GM21515 (cell line): ENCODE measurements at regions not wholly inside any gene's neighbourhood (a gene's known extent, or its start where the extent isn't known, plus 50 kb on each side); places are given as distances from the start of the nearest gene placed in this dataset.

Source experiments
- ATAC-seq: cut with Tn5 transposase; IDR thresholded peaks from one replicate; pipeline ENCODE4 v1.9.1; 2021; ENCODE audit not compliant: unreplicated experiment

DNA sequence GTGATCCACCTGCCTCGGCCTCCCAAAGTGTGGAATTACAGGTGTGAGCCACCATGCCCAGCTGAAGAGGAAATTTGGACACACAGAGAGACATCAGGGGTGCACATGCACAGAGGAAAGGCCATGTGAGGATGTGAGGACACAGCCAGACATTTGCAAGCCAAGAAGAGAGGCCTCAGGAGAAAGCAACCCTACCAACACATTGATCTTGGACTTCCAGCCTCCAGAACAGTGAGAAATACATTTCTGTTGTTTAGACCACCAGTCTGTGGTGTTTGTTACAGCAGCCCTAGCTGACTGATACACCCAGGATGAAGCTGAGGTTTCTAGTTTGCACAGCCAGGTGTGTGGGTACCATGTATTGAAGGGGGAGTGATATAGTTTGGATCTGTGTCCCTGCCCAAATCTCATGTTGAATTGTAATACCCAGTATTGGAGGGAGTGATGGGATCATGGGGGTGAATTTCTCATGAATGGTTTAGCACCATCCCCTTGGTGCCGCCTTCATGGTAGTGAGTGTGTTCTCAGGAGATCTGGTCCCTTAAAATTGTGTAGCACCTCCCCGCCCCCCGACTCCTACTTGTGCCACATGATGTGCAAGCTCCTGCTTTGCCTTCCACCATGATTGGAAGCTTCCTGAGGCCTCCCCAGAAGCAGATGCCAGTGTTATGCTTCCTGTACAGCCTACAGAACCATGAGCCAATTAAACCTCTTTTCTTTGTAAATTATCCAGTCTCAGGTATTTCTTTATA, 64.7 kb upstream of the DUSP5 start:
- ATAC-seq: no peak

DNA sequence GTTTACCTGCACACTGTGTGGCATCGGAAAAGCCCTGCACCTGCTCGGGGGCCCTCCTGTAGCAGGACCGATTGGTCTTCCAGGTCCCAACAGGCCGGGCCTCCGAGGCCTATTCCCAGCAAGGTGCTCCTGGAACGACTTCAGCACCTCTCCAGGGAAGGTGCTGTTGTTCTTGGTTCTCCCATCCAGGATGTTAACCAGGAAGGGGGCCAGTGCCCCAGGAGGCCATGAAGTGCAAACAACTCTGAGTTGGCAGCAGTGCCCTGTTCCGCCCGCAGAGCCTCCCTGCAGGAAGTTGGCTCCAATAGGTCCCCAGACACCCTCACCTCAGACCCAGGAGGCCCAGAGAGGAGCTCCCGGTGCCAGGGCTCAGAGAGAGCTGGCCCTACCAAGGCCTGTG, 64.0 kb upstream of the DUSP5 start:
- no peak for ATAC-seq

DNA sequence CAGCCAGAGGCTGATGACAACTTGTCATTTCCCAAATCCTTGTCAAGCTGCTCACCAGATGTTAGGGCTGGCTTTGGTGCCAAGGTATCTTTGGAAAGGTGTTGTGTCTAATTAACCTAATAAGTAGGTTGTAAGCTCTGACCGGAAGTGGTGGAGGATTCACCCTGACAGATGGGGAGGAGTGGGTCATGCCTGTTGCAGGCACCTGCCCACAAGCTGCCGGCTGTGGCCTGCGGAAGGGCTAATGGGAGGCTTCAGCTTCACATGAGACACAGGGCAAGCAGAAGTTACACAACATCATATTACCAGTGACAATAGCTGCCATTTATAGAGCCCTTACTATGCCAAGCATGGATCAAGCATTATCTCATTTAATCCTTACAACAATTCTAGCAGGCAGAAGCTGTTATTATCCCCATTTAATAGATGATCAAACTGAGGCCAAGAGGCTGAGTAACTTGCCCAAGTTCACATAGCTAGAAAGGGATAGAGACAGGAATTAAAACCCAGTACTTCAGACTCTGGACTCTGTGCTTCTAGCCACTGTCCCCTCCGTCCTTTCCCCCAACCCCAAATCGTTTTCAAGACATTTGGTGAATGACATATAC, 63.1 kb upstream of the DUSP5 start:
- ATAC-seq: no peak

DNA sequence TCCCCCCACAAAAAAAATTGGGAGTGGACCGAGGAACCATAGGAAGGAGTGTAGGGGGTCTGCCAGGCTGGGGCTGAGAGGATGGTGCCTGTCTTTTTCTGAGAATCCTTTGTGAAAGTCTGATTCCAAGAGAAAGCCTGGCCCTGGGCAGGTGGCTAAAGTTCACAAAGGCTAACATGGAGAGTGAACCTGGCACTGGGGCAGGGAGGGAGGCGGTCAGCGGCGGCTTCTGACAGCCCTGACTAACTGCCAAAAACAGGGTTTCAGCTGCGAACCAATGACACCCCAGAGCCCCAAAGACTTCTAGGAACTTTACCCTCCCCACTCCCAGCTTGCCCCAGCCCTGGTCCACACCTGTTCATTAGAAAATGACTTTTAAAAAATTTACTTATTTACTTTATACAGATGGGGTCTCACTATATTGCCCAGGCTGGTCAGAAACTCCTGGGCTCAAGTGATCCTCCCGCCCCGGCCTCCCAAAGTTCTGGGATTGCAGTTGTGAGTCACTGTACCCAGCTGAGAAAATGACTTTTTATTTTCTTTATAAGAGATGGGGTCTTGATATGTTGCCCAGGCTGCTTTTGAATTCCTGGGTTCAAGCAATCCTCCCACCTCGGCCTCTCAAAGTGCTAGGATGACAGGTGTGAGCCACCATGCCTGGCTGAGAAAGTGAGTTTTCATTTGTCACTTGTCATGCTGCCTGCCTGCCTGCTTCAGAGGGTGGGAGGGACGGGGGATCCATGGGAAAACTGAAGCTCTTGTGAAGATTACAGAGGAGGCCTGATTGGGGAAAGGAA, 61.0 kb upstream of the DUSP5 start:
- ATAC-seq: no peak

DNA sequence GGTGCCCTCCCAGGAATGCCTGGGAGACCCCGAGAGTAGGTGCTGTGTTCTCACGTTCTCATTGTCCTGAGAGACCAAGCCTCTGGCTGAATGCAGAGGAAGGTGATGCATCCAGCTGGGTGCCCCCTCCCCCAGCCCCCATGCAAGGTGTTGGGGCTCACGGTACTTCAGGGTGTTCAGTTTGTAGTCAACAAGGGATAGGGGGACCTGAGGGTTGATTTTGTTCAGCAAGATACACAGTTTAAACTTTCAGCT, 60.4 kb upstream of the DUSP5 start:
- ATAC-seq: no peak

DNA sequence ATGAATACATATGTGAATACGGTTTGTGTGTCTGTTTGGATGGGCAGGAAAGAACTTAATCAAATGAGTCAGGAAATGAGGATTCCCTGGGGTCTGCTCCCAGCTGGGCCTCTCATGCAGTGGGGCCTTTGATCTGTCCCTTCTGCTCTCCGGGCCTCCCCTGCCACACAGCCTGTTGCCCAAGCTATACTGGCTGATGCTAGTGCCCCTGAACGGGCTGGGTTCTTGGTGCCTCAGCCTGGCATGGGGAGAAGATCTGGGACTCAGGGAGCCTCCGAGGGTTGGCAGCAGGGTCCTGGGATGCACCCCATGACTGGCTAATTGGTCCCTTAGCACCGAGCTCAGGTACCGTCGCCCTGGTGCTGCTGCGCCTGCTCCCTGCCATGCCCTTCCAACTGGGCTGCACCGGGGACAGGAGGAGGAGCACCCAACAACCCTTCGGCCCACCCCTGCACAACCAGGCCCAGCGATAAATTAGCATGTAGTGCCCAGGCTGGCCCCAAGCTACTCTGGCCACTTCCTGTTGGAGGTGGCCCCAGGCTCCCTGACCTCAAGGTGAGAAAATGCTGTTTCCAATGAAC, 59.9 kb upstream of the DUSP5 start:
- no peak for ATAC-seq

DNA sequence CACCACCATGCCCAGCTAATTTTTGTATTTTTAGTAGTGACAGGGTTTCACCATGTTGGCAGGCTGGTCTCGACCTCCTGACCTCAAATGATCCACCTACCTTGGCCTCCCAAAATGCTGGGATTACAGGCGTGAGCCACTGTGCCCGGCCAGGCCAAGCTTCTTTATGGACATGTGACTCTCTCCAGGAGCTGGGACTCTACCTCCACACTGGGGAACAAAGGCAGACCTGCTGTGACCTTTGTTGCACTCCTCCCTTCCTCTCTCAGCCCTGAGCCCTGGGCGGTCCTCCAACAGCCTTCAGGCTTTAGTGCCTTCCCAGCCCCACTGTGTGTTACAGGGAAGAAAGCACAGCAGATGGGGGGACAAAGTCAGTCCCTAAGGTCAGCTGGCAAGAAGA, 55.0 kb upstream of the DUSP5 start:
- ATAC-seq: no peak

DNA sequence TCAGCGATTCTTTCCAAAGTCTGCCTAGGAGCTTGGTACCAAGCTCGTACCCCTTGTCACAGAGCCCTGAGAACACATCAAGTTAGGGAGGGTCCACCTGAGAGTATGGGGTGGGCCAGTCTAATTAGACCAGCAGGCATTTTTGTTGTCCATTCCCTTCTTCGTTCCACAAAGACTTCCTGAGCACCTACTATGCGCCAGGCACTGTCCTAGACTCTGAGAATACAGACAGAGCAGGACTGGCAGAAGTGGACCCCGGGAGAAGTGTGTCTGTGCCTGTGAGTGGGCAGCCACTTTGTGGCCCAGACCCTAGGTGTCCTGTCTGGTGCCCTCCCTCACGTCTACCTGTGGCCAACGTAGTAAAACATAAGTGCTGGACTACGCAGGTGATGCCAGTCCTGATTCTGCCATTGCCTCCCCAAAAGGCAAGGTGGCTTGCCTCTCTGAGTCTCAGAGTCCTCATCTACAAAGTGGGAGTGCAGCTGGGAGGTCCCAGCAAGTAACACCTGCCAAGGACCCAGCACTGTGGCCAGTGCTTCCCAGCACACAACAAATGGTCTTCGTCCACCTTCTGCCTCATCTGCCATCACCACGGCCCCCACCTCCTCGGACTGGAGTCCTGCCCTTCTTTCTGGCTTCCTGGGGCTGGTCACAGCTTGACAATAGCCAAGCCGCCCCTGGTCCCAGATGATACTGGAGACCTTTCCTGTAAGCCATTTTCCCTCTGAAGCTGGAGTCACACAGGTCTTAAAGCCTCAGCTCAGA, 54.3 kb upstream of the DUSP5 start:
- no peak for ATAC-seq

DNA sequence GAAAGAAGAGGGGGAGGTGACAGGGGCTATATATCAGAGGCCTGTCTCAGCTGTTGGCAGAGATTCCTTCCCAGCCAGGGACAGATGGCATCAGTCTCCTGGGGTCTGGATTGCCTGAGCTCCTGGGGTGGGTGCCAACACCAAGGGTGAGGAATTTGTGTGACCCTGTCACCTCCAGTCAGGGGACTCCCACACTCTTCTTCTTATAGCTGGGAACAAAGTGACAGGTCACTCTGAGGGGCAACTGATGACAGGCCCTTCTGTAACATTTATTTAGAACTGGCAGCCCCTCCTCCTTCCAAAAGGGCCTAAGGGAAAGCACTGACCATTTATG, 53.7 kb upstream of the DUSP5 start:
- ATAC-seq: no peak

DNA sequence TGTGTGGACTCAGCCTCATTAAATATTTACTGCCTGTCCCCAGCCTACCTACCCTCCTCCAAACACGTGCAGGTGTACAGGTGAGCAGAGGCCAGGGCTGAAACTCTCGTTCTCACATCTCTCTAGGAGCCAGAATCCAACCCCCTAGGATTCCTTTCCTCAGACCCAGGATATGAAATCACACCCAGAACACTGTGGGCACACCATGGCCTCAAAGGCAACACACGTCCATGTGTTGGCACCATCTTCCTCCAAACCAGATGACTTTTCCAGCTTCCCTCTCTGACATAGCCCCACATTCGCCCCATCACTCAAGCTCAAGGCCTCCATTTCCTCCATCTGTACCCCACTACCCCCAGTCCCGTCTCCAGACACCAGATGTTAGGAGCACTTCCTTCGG, 51.8 kb upstream of the DUSP5 start:
- no peak for ATAC-seq

DNA sequence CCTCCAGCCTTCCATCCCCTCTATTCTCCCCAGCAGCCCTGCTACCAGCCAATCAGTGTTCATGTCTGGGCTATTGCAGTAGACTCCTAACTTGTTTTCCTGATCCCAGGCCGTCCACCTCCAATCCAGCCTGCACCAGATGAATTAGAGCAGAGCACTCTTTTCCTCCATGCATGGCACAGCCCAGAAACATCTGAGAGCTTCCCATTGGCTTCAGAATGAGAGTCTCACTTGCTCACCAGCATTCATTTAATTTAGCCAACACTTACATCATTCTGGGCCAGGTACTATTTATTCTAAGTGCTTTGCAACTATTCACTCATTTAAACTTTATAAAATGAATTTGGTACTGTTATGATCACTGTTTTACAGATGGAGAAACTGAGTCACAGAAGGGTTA, 51.4 kb upstream of the DUSP5 start:
- no peak for ATAC-seq

DNA sequence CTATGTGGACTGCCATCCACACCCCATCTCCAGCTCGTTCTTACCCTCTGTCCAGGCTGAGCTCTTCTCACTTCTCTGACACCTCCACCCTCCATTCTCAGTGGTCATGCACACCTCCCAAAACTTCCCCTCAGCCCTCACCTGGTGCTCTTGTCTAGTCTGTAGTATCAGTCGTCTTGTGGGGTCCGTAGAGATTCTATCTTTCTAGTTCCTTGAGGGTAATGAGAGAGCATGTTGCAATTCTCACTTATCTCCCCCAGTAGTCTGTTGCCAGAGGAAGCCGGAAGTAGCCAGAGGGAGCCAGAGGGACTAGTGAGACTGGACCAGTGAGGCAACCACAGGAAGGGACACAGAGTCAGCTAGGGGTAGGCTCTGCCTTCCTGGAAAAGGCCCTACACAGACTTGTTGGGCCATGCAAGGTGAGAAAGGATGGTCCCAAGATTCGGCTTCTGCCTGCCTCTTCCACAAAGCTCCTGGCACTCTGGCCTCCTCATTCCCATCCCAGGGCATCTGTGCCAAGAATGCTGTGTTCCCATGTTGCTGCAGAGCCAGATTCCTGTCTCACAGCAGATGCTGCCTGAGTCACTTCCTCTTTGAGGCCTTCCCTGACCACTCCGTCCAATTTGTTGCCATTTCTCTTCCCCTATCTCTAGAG, 50.6 kb upstream of the DUSP5 start:
- no peak for ATAC-seq

DNA sequence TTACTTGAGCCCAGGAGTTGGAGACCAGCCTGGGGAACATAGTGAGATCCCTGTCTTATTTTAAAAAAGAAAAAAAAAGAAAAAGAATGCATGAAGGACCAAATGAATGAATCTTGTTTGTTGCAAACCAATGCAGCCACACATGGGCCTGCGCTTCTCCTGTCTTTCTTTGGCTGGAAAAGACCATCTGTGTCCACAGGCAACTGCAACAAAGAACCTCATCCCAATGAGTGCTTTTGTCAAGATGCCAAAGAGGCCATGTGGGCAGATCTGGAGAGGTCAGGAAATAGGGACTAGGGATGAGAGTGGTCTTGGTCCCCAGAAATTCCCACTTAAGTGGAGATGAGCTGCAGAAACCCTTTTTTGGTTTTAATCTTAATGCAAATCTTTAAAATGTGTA, 49.8 kb upstream of the DUSP5 start:
- no peak for ATAC-seq
